Epithelial cell of proximal tubule (primary cell): ENCODE measurements at regions not wholly inside any gene's neighbourhood (a gene's known extent, or its start where the extent isn't known, plus 50 kb on each side); places are given as distances from the start of the nearest gene placed in this dataset.

Experiments
- DNase-seq: peaks from one replicate; pipeline ENCODE4 v3.0.0-alpha.2; 2011; ENCODE audit warnings: low read depth
- H3K4me3 ChIP-seq: 2 replicates; pipeline ENCODE4 v1.5.1; 2011; ENCODE audit warnings: low read depth, mild to moderate bottlenecking, low read length
- TF ChIP-seq, protein P1 (sequence below): conservative IDR thresholded peaks from 2 replicates; pipeline ENCODE4 v1.5.1; 2012; ENCODE audit warnings: low read depth, mild to moderate bottlenecking, low read length

DNA sequence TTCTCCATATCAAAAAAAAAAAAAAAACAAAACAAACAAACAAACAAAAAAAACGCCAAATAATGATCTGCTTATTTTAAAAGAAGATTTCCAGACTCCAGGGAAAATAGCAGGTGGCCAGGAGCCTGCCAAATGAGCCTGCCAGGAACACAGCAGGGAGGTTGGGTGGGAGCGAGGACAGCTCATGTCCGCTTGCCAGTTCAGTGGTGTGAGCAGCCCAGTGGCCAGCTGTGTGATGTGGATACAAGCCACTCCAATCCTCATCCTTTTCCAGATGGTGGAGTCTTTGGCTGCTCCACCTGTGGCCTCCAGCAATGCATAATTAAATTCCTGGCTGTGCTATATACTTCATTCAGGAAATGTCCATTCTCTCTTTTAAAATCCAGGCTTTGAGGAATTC, 1025.1 kb upstream of the C9orf72 start:
- H3K4me3 ChIP-seq, result no peak overlapping the region
- DNase-seq, result no peak
- TF ChIP-seq, protein P1, sequence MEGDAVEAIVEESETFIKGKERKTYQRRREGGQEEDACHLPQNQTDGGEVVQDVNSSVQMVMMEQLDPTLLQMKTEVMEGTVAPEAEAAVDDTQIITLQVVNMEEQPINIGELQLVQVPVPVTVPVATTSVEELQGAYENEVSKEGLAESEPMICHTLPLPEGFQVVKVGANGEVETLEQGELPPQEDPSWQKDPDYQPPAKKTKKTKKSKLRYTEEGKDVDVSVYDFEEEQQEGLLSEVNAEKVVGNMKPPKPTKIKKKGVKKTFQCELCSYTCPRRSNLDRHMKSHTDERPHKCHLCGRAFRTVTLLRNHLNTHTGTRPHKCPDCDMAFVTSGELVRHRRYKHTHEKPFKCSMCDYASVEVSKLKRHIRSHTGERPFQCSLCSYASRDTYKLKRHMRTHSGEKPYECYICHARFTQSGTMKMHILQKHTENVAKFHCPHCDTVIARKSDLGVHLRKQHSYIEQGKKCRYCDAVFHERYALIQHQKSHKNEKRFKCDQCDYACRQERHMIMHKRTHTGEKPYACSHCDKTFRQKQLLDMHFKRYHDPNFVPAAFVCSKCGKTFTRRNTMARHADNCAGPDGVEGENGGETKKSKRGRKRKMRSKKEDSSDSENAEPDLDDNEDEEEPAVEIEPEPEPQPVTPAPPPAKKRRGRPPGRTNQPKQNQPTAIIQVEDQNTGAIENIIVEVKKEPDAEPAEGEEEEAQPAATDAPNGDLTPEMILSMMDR, result no peak

GRCh38 chr9:28600226-28600625, 1026.9 kb upstream of the C9orf72 start:
- no peak for DNase-seq
- TF ChIP-seq, protein P1, result no peak
- H3K4me3 ChIP-seq, result no peak overlapping the region

GRCh38 chr9:28607843-28608242, 1034.6 kb upstream of the C9orf72 start:
- TF ChIP-seq, protein P1, result no peak
- DNase-seq, result no peak
- no peak overlapping the region for H3K4me3 ChIP-seq

- DNase-seq, result no peak
- TF ChIP-seq, protein P1, result no peak
- no peak overlapping the region for H3K4me3 ChIP-seq
These were observed 1037.1 kb upstream of the C9orf72 start for GRCh38 chr9:28610339-28610738.

DNA sequence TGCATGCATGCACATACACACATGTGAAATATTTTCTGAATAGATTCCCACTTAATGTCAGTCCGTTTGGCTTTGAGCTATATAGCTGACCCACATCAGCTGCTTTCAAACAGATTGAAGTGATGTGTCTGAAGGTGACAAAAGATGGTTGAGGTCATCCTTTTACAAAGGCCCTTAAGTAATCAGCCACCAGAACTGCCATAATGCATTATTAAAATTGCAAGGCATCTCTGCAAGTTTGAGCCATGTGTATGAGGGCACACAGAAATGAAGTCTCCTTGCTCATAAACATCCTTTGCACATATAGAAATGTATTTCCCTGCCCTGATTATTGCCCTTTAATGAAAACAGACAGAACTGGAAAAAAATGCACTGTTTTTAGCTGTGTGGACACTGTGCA, 1043.0 kb upstream of the C9orf72 start:
- H3K4me3 ChIP-seq, result no peak overlapping the region
- DNase-seq, result no peak
- TF ChIP-seq, protein P1, result no peak

DNA sequence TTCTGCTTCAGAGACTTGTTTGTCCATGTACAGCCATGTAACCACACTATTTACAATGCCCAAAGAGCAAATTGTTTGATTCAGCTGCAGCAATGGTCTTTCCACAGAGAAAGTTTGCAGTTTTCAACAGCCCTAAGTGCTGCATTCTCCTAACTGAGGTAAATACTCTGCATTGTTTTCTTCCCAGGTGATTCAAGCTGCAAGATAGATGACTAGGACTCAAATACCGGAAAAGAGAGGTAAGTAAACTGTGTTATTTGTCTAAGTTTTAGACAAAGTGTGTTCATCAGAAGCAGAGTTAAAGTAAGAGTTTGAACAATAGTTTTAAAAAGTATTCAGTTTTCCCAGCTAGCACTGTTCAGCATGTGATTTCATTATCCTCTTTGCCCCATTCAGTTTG, 1046.7 kb upstream of the C9orf72 start:
- TF ChIP-seq, protein P1, result no peak
- H3K4me3 ChIP-seq, result no peak overlapping the region
- DNase-seq, result no peak

DNA sequence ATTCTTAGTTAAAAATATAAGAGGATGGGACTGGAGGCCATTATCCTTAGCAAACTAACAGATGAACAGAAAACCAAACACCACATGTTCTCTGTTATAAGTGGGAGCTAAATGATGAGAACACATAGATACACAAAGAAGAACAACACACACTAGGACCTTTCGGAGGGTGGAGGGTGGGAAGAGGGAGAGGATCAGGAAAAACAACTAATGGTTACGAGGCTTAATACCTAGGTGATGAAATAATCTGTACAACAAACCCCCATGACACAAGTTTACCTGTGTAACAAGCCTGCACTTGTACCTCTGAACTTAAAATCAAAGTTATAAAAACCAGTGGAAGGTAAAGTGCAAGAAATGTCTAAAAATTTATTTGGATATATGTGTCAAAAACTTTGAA, 1047.4 kb upstream of the C9orf72 start:
- H3K4me3 ChIP-seq, result no peak overlapping the region
- TF ChIP-seq, protein P1, result no peak
- DNase-seq, result no peak
